K562 (cell line): ENCODE measurements at regions not wholly inside any gene's neighbourhood (a gene's known extent, or its start where the extent isn't known, plus 50 kb on each side); places are given as distances from the start of the nearest gene placed in this dataset.

Experiments used
- ATAC-seq: fragments of 200-7000 bp; cut with Tn5 transposase; 3 replicates; pipeline ENCODE4 v1.9.1; 2020; ENCODE audit warnings: moderate library complexity
- BruUV-seq: library from RNA; stranded (reverse); fragments of 400-500 nt; replicated peaks from 2 replicates; lab custom pipeline; 2021; lab: Mats Ljungman, UMichigan
- CTCF ChIA-PET: fragments of 300-600 bp; formaldehyde crosslinking; extraction: SDS; loops from one replicate; lab custom pipeline; 2021; ENCODE audit warnings: low intra/inter-chr PET ratio; lab: Yijun Ruan, JAX
- POLR2A ChIA-PET: fragments of 300-600, 350-650 bp; sonication (Branson Sonifier 250); formaldehyde crosslinking; extraction: SDS; loops from one replicate; lab custom pipeline; 2021; ENCODE audit warnings: antibody characterized with exemption, inconsistent platforms; lab: Yijun Ruan, JAX
- DNase-seq, 4 experiments: peaks; one replicate each; pipeline versions ENCODE4 v3.0.0 to v3.0.0-alpha.2; 2011 to 2018; ENCODE audit warnings: low spot score in 3 of 4, mixed read lengths in 3 of 4; ENCODE audit errors: extremely low read depth in 1 of 4
- FAIRE-seq: peaks from 2 replicates; lab custom pipeline; 2011; peaks lifted over from hg19 to GRCh38; lab: Jason Lieb, UNC
- H2AFZ ChIP-seq: 2 replicates; pipeline ENCODE4 v1.6.0; 2011; ENCODE audit warnings: low read depth, low read length, control low read depth, inconsistent platforms
- H3K27ac ChIP-seq: fragments of 200-600 bp; 3 replicates; pipeline ENCODE4 v1.8.0; 2011; ENCODE audit warnings: low read depth, mild to moderate bottlenecking, control low read depth, inconsistent platforms, low read length, moderate library complexity, mixed read lengths; ENCODE audit errors: extremely low read depth
- H3K27me3 ChIP-seq, 2 experiments: fragments of 300-600 bp in 1 of 2; 2 replicates in 1 of 2; 3 replicates in 1 of 2; pipeline versions ENCODE4 v1.6.0 to v1.8.0; 2011; ENCODE audit warnings: inconsistent platforms in 2 of 2, low read length in 2 of 2, mild to moderate bottlenecking in 1 of 2, mixed read lengths in 1 of 2, moderate library complexity in 1 of 2; ENCODE audit not compliant: control insufficient read depth in 2 of 2, insufficient read depth in 2 of 2
- H3K36me3 ChIP-seq: fragments of 300-600 bp; 3 replicates; pipeline ENCODE4 v1.8.0; 2011; ENCODE audit warnings: mild to moderate bottlenecking, low read length, inconsistent platforms; ENCODE audit not compliant: control insufficient read depth, insufficient read depth
- H3K4me1 ChIP-seq, 2 experiments: fragments of 200-600 bp in 1 of 2; replicated peaks in 1 of 2; 2 replicates in 1 of 2; 3 replicates in 1 of 2; pipeline versions ENCODE4 v1.5.1 to v1.8.0; 2011; ENCODE audit warnings: inconsistent platforms in 2 of 2, low read length in 2 of 2, mild to moderate bottlenecking in 1 of 2, mixed read lengths in 1 of 2, moderate library complexity in 1 of 2; ENCODE audit not compliant: control insufficient read depth in 2 of 2, insufficient read depth in 2 of 2
- H3K4me2 ChIP-seq: 2 replicates; pipeline ENCODE4 v1.6.1; 2011; ENCODE audit warnings: low read length, control low read depth, inconsistent platforms, mixed read lengths; ENCODE audit not compliant: insufficient read depth
- H3K4me3 ChIP-seq: fragments of 200-600 bp; sonication (generic), shearing (Covaris generic); 2 replicates; pipeline ENCODE4 v1.5.1; 2016; ENCODE audit warnings: control low read depth, inconsistent platforms
- H3K79me2 ChIP-seq: fragments of 200-600 bp; 3 replicates; pipeline ENCODE4 v1.8.0; 2011; ENCODE audit warnings: low read length, inconsistent platforms; ENCODE audit not compliant: control insufficient read depth, insufficient read depth
- H3K9ac ChIP-seq, 2 experiments: 2 replicates each; pipeline versions ENCODE4 v1.6.0 to v1.6.1; 2011; ENCODE audit warnings: low read depth in 2 of 2, low read length in 2 of 2, control low read depth in 1 of 2, inconsistent platforms in 1 of 2, mild to moderate bottlenecking in 1 of 2, mixed read lengths in 1 of 2; ENCODE audit not compliant: insufficient read depth in 1 of 2
- H3K9me1 ChIP-seq: one replicate; pipeline ENCODE4 v1.6.0; 2011; ENCODE audit warnings: inconsistent platforms, mild to moderate bottlenecking, low read length, moderate library complexity; ENCODE audit not compliant: control insufficient read depth, insufficient read depth
- H3K9me3 ChIP-seq: replicated peaks from 2 replicates; pipeline ENCODE4 v1.5.1; 2011; ENCODE audit warnings: low read depth, low read length, inconsistent platforms; ENCODE audit not compliant: control insufficient read depth, insufficient read depth
- H4K20me1 ChIP-seq: replicated peaks from 2 replicates; pipeline ENCODE4 v1.6.1; 2011; ENCODE audit warnings: low read length, inconsistent platforms, mixed read lengths; ENCODE audit not compliant: control insufficient read depth, insufficient read depth
- CBFA2T3 ChIP-seq: fragments of 450-650 bp; IDR thresholded peaks from 2 replicates; pipeline ENCODE4 v1.6.1; 2017
- CEBPG ChIP-seq, 3 experiments: fragments of 200-800 bp in 1 of 3; sonication (Bioruptor generic) in 1 of 3; sonication (generic) in 1 of 3; formaldehyde crosslinking in 1 of 3; IDR thresholded peaks in 2 of 3; conservative IDR thresholded peaks in 1 of 3; 2 replicates each; pipeline versions ENCODE4 v1.6.1 to v1.8.0; 2016 to 2022; ENCODE audit warnings: missing compliant biosample characterization in 2 of 3, missing genetic modification characterization in 2 of 3, mild to moderate bottlenecking in 1 of 3, missing genetic modification reagents in 1 of 3
- CREB3 ChIP-seq: fragments of 450-650 bp; conservative IDR thresholded peaks from 2 replicates; pipeline ENCODE4 v1.6.1; 2016; ENCODE audit warnings: missing genetic modification characterization, low read depth, mild to moderate bottlenecking, missing compliant biosample characterization, moderate library complexity
- E4F1 ChIP-seq: fragments of 250-450 bp; sonication (Bioruptor Pico); IDR thresholded peaks from 2 replicates; pipeline ENCODE4 v1.5.0; 2021; ENCODE audit warnings: mild to moderate bottlenecking, borderline replicate concordance
- HMBOX1 ChIP-seq: sonication (generic); IDR thresholded peaks from 2 replicates; pipeline ENCODE4 v1.6.1; 2016
- MCM3 ChIP-seq: fragments of 450-650 bp; IDR thresholded peaks from 2 replicates; pipeline ENCODE4 v1.6.1; 2016
- OTX1 ChIP-seq: fragments of 450-650 bp; formaldehyde crosslinking; IDR thresholded peaks from 2 replicates; pipeline ENCODE4 v1.4.0; 2022; ENCODE audit warnings: mild to moderate bottlenecking
- RAD51 ChIP-seq: fragments of 450-650 bp; IDR thresholded peaks from 2 replicates; pipeline ENCODE4 v1.7.1; 2016; ENCODE audit warnings: low read depth, mild to moderate bottlenecking, borderline replicate concordance
- RBM34 ChIP-seq: fragments of 200-400 bp; formaldehyde crosslinking; IDR thresholded peaks from 2 replicates; pipeline ENCODE4 v1.6.1; 2018; ENCODE audit warnings: low read length, borderline replicate concordance; ENCODE audit not compliant: insufficient read depth
- RNF2 ChIP-seq: sonication (generic); IDR thresholded peaks from 2 replicates; pipeline ENCODE4 v1.6.1; 2016
- STAG1 ChIP-seq: sonication (generic); formaldehyde crosslinking; IDR thresholded peaks from 2 replicates; pipeline ENCODE4 v1.5.0; 2020; ENCODE audit warnings: missing genetic modification reagents, borderline replicate concordance
- ZBTB26 ChIP-seq: fragments of 450-650 bp; formaldehyde crosslinking; IDR thresholded peaks from 2 replicates; pipeline ENCODE4 v1.4.0; 2022; ENCODE audit warnings: missing genetic modification characterization
- ZEB2 ChIP-seq: fragments of 450-650 bp; IDR thresholded peaks from 2 replicates; pipeline ENCODE4 v1.6.1; 2016
- ZNF586 ChIP-seq: fragments of 450-650 bp; formaldehyde crosslinking; conservative IDR thresholded peaks from 2 replicates; pipeline ENCODE4 v1.4.0; 2020; ENCODE audit warnings: mild to moderate bottlenecking, moderate library complexity
- ZNF639 ChIP-seq, 2 experiments: fragments of 200-800 bp in 1 of 2; sonication (Bioruptor generic) in 1 of 2; sonication (generic) in 1 of 2; formaldehyde crosslinking in 1 of 2; IDR thresholded peaks in 1 of 2; conservative IDR thresholded peaks in 1 of 2; 2 replicates each; pipeline versions ENCODE4 v1.5.0 to v1.6.1; 2016 to 2020; ENCODE audit warnings: missing compliant biosample characterization in 1 of 2, missing genetic modification characterization in 1 of 2, missing genetic modification reagents in 1 of 2
- ZNF785 ChIP-seq: fragments of 250-450 bp; sonication (Bioruptor Pico); IDR thresholded peaks from 2 replicates; pipeline ENCODE4 v1.4.0; 2020; ENCODE audit warnings: mild to moderate bottlenecking
- WGBS: fragments of 100-300 bp; shearing (Covaris generic); methylation state at CpG from one replicate; pipeline ENCODE4 v1.1.6; 2016; ENCODE audit warnings: low coverage, mixed read lengths; ENCODE audit not compliant: insufficient coverage; ENCODE audit errors: missing lambda C conversion rate; 5-methylcytosine and 5-hydroxymethylcytosine counted together
- in situ Hi-C: fragments of 300-500 bp; cut with MboI; formaldehyde crosslinking; loops from 4 replicates; pipeline ENCODE4 v1.15.0; 2018; ENCODE audit warnings: inconsistent platforms, mixed read lengths
- intact Hi-C: fragments of 100-400 bp; cut with micrococcal nuclease; formaldehyde crosslinking; loops from 2 replicates; pipeline ENCODE4 v1.14.2; 2022

- H3K9me1 ChIP-seq, result no peaks in the 10 kb centered on the region
- ChIA-PET CTCF (no interaction called here), POLR2A (no interaction called here)
- no peak for FAIRE-seq
- no peak for DNase-seq
- ATAC-seq, result no peak
- no peak overlapping the region for H3K9ac ChIP-seq
- no peaks in the 10 kb centered on the region for H3K4me1 ChIP-seq
- no peak overlapping the region for H3K27ac ChIP-seq
- no peaks in the 10 kb centered on the region for H3K36me3 ChIP-seq
- in situ Hi-C loops, result no loop called here
- H3K79me2 ChIP-seq, result no peaks in the 10 kb centered on the region
- BruUV-seq, result no TSS peak
- intact Hi-C loops, result no loop called here
- H3K4me3 ChIP-seq, result no peak overlapping the region
- no peak overlapping the region for H3K4me2 ChIP-seq
- no peak overlapping the region for H2AFZ ChIP-seq
- WGBS, result 2% methylated on average over 4 of the region's 4 CpGs
- H4K20me1 ChIP-seq, result no peaks in the 10 kb centered on the region
- H3K27me3 ChIP-seq, result no peaks in the 10 kb centered on the region
- no peaks in the 10 kb centered on the region for H3K9me3 ChIP-seq
- TF ChIP-seq CEBPG (CRISPR knock-in tag; IDR thresholded peaks at IDR 0.05) (no peak), CEBPG (tag; conservative IDR thresholded peaks at IDR 0.05 in 1 of 2, IDR thresholded peaks at IDR 0.05 in 1 of 2) (no peak), CREB3 (no peak), RAD51 (no peak), RBM34 (no peak), CBFA2T3 (no peak), ZEB2 (no peak), HMBOX1 (no peak), ZNF639 (CRISPR knock-in tag; conservative IDR thresholded peaks at IDR 0.05 in 1 of 2, IDR thresholded peaks at IDR 0.05 in 1 of 2) (no peak), RNF2 (no peak), OTX1 (CRISPR knock-in tag) (no peak), ZNF785 (no peak), E4F1 (CRISPR knock-in tag) (no peak), STAG1 (CRISPR knock-in tag) (no peak), ZNF586 (CRISPR knock-in tag) (no peak), MCM3 (no peak), ZBTB26 (CRISPR knock-in tag) (no peak)
Observed at GRCh38 chr3:187850258-187850921, 105.1 kb upstream of the BCL6 start.
